Glomerular visceral epithelial cell (primary cell): ENCODE measurements at regions not wholly inside any gene's neighbourhood (a gene's known extent, or its start where the extent isn't known, plus 50 kb on each side); places are given as distances from the start of the nearest gene placed in this dataset.
"Not testable (repeated sequence)": the region's sequence is repeated elsewhere in the genome, so short reads cannot be mapped to it uniquely, and the experiment has no call there.

ENCODE experiments used
- DNase-seq: peaks from one replicate; pipeline ENCODE4 v3.0.0-alpha.2; 2016; ENCODE audit errors: extremely low spot score

DNA sequence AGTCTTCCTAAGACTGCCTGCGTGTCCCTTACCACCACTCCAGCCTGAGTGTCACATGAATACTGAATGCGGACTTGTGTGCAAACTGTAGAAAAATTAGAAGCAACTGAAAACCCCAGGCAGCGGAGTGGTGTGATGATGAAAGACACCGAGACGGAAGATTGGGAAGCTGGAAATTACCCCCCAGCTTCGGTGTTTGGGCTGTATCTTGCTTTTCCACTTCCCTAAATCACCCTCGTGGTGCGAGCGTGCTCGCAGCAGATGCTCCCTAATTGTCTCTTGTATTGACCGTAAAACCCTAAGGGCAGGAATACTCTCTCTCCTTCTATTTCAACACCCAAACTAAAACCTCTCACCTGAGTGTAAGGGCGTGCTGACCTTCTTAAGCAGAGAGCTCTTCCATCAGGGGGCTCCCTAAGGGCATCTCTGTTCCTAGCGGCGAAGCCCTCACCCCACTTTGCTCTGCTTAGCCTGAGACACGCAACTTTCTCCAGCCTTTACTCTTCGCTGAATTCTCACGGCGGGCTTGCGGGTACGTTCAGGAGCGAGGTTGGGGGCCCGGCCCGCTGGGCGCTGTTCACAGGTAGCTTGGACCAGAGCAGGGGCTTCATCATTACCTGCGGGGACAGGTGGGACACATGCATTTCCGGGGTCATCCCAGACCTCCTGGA is 62.4 kb downstream of the CRYBB2 start:
- no peak for DNase-seq

DNA sequence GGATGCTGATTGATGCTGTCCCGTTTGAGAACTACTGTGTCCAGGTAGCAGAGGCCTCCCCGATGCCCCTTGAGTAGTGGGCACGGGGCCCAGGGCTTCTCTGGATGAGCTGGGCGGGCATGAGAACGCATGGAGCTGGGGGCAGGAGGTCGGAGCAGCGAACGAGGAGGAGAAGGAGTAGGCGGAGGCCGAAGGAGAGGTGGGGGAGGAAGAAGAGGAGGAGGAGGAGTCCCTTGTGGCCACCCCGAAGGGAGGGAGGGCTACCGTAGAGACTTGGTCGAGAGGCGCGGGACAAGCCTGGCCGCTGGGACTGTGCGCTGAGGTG is 62.9 kb downstream of the CRYBB2 start:
- DNase-seq, result no peak

DNA sequence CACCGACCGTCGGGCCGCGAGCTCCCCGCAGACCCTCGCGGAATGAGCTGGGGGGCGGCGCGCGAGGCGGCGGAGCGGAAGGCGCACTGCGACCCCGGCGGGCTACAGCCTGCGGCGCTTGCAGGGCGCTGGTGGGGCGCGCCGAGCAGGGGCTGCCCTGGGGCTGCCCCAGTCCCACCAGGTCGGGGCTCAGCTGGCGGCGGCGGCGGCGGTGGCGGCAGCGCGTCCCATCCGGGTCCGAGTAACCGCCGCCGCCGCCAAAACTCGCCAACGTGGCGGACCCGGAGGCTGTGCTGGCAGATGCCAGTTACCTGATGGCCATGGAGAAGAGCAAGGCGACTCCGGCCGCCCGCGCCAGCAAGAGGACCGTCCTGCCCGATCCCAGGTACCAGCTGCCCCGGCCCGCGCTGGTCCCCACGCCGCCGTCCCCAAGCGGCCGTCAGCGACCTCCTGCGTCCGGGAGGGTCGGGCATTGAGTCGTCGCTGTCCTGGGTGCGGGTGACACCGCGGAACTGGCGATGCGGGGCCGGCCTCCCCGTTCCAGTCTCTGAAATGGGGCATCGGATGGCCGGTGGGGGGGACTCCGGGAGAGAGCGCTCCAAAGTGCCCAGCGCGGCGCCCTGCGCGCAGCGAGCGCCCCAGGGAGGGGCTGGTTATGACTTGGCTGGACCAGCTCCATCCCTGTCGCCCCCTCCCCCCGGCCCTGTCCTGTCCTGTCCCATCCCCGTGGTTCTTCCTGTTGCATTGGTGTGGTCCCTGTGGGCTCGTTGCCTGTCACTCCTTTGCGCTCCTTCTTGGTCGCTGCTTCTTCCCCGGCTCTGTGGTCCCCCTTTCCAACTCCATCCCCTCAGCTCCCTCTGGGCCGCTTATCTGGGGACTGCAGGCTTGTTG is 63.5 kb downstream of the CRYBB2 start:
- no peak for DNase-seq

DNA sequence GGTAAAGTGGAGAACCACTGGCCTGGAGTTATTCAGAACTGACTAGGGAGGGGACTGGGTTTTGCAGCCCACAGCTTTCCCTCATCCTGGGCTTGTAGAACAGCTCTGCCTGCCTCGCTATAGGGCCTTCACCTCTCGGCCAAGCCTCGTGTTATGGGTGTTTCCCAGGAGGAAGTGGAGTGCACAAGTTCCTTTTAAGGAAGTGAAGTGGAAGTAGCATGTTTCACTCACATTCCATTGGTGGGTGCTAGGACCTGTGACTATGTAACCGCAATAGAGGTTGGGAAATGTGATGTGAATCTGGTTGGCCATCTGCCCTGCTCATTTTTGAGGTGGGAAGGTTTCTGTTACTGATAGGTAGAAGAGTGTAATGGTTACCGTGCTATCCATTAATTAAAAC is 69.0 kb downstream of the CRYBB2 start:
- not testable (repeated sequence) for DNase-seq

DNA sequence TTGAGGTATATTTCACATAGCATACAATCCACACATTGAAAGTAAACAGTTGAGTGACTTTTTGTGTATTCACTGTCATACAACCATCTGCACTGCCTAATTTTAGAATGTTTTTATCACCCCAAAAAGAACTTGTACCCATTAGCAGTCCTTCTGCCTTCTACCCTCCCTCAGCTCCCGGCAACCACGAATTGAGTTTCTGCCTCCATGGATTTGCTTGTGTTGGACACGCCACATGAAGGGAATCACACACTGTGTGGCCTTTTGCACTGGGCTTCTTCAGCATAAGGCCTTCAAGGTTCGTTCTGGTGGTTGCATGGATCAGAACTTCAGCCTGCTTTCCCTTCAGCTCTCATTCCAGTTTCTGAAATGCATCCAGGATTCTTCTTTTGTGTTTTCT is 82.5 kb downstream of the CRYBB2 start:
- DNase-seq, result not testable (repeated sequence)

DNA sequence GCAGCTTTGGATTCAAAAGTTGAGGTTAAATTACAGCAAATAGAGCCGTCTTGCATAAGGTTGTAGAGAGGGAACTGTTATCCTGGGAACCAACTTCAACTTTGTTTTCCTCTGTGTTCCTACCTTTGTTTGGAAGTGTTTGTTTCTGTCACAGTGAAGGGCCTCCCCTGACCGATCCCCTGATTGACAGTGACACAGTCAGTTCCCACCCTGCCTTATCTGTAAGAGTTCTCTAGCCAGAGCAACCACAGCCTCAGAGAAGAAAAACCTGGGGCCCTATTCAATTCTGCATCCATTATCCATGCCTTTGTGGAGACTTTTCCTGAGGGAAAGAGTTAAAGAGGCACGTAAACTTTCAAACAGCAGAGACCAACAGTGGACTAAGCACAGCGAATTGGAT is 90.1 kb downstream of the CRYBB2 start:
- DNase-seq, result not testable (repeated sequence)

DNA sequence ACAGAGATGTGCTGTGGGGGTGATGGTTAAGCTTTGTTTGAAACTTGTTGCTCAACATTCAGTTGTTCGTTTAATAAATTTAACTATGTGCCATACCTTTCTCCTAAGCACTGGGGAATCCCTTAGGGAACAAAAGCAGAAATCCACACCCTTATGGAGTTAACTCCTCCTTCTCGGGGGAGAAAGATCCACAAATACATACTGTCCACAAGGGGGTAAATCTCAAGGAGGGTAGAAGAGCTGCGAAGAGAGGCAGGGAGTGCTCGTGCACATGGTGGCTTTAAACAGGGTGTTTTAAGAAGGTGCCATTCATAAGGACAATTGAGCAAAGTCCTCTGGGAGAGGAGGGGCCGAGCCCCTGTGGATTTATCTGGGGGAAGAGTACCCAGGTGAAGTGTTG is 92.5 kb downstream of the CRYBB2 start:
- not testable (repeated sequence) for DNase-seq

DNA sequence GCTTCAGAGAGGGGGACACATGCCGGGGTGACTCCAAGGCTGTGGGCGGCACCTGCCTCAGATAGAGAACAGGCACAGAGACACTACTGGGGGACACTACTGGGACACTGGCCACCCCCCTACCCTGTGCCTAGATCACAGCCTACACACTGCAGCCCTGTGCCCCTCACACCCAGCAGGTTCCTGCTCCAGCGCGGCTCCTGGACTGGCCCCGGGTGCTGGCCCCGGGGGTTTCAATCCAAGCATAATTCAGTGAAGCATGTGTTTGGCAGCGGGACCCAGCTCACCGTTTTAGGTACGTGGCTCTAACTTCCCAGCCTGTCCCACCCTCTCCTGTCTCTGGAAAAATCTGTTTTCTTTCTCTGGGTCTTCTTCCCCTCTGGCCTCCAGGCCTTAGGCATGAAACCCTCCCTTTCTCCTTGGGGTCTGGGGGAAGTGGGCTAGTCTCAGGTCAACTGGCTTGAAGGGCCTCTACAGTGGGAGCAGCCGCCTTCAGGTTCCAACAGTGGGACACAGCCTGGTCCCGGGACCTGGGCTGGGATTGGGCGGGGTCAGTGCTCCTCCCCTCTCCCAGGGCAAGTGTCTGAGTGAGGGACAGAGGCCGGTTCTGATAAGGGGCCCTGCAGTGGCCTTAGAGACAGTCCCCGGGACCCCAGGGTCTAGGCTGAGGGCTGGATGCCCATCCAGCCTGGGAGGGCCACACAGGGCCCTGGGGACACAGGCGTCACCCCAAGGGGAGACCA is 98.8 kb downstream of the CRYBB2 start:
- no peak for DNase-seq

DNA sequence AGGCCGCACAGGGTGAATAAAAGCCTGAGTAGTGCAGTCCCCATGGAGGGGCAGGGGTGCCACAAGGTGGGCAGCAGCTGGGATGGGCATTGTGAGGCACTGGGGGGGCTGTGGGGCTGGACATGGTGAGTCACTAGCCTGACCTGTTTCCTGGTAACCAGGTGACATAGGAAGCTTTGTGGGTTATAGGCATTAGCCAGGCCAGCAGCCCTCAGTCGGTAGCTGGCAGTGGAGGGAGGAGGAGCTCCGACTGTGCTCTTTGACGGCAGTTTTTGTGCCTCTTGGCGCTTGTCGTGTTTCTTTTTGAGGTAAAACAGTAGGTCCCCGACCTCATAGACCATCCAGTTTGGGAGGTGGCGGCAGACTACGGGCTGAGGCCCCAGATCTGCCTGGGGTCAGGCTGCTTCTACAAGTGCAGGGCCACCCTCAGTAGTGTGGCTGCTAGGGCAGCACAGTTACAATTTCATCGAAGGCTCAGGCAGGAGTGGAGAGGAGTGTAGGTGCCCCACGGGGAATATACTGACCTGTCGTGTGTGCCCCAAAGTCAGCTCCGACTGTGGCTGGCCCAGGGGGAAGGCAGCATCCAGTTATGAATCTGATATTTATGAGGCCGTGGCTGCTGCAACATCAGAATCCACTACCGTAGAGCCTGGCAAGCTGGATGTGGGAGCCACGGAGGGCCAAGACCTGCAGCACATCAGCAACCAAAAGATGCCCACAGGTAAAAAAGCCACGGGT is 107.7 kb downstream of the CRYBB2 start:
- DNase-seq, result no peak

DNA sequence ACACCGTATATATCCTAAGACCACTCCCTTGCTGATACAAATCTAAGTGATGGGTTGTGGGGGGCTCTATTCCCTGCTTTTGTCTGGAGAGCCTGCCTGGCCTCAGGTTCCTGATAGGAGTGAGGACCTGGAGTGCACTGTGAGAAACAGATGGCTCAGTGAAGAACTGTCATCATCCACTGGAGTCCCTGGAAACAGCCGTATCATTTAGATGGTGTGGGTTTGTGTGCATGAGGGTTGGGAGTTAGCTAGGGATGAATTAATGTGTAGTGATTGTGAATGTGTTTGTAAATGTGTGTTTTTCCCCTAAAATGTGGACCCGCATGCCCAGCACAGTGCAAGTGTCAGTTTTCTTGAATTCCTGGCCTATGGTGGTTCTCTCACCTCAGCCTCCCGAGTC is 111.6 kb downstream of the CRYBB2 start:
- no peak for DNase-seq

DNA sequence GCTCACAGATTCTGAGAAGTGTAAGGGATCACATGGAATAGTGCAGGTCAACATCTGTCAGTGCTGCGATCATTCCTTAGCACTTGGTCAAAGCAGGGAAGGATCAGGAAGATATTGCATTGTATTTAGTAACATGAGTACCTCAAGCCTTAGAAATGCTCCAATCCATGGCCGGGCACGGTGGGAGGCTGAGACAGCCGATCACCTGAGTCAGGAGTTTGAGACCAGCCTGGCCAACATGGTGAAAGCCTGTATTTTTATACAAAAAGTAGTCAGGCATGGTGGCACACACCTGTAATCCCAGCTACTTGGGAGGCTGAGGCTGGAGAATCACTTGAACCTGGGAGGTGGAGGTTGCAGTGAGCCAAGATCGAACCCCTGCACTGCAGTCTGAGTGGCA is 112.5 kb downstream of the CRYBB2 start:
- DNase-seq, result not testable (repeated sequence)

DNA sequence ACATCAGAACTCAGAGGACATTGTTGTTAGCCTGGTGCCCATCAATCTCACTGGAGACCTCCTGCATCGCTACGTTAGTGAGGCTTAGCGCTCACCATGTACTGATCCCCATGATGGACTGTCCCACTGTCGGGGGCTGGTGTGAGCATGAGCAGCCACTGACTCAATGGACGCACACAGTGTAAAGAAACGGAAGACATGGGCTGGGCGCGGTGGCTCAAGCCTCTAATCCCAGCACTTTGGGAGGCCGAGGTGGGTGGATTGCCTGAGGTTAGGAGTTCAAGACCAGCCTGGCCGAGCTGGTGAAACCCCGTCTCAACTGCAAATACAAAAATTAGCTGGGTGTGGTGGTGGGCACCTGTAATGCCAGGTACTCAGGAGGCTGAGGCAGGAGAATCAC is 112.9 kb downstream of the CRYBB2 start:
- no peak for DNase-seq

DNA sequence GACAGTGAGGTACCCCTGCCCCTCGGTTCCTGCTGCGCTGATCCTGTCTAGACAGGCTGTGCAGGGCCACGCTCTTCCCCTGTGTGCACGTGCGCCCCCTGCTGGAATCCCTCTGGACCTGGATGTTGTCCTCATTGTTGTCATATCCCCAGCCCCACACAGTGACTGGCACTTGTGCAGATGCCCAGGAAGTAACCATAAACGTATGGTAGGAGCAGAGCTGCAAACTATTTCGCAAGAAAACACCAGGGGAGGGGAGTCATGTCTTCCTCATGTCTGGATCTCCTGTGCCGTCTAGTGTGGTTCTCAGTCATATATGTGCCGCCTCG is 114.7 kb downstream of the CRYBB2 start:
- peak; percentile 13 for DNase-seq

DNA sequence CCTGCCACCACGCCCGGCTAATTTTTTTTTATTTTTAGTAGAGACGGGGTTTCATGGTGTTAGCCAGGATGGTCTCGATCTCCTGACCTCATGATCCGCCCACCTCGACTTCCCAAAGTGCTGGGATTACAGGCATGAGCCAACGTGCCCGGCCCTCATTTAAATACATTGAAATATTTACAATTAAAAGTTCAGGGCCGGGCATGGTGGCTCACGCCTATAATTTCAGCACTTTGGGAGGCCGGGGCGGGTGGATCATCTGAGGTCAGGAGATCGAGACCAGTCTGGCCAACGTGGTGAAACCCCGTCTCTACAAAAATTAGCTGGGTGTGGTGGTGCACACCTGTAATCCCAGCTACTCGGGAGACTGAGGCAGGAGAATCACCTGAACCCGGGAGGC is 115.2 kb downstream of the CRYBB2 start:
- DNase-seq, result not testable (repeated sequence)

DNA sequence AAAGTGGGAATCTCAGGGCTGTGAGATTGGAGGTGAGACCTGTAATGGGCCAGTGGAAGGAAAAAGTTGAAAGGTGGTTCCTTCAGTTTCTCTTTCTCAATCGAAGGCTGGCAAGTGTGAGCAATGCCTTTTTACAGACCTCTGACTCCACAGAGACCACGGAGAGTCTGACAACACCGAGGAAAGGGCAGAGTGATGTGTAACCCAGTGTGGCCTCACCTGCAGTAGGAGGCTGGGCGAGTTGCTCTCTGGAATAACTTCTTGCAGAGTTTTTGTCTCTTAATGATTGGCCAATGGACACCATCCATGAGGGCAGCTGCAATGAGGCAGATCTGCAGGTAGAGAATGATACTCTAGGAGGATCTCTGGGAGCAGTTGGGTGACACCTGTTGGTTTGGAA is 115.8 kb downstream of the CRYBB2 start:
- not testable (repeated sequence) for DNase-seq

DNA sequence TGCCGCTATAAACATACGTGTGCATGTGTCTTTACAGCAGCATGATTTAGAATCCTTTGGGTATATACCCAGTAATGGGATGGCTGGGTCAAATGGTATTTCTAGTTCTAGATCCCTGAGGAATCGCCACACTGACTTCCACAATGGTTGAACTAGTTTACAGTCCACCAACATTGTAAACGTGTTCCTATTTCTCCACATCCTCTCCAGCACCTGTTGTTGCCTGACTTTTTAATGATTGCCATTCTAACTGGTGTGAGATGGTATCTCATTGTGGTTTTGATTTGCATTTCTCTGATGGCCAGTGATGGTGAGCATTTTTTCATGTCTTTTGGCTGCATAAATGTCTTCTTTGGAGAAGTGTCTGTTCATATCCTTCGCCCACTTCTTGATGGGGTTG is 121.1 kb downstream of the CRYBB2 start:
- DNase-seq, result not testable (repeated sequence)

DNA sequence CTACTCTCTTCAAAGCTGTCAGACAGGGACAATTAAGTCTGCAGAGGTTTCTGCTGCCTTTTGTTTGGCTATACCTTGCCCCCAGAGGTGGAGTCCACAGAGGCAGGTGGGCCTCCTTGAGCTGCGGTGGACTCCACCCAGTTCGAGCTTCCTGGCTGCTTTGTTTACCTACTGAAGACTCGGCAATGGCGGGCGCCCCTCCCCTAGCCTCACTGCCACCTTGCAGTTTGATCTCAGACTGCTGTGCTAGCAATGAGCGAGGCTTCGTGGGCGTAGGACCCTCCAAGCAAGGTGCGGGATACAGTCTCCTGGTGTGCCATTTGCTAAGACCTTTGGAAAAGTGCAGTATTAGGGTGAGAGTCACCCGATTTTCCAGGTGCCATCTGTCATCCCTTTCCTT is 124.9 kb downstream of the CRYBB2 start:
- DNase-seq, result not testable (repeated sequence)

DNA sequence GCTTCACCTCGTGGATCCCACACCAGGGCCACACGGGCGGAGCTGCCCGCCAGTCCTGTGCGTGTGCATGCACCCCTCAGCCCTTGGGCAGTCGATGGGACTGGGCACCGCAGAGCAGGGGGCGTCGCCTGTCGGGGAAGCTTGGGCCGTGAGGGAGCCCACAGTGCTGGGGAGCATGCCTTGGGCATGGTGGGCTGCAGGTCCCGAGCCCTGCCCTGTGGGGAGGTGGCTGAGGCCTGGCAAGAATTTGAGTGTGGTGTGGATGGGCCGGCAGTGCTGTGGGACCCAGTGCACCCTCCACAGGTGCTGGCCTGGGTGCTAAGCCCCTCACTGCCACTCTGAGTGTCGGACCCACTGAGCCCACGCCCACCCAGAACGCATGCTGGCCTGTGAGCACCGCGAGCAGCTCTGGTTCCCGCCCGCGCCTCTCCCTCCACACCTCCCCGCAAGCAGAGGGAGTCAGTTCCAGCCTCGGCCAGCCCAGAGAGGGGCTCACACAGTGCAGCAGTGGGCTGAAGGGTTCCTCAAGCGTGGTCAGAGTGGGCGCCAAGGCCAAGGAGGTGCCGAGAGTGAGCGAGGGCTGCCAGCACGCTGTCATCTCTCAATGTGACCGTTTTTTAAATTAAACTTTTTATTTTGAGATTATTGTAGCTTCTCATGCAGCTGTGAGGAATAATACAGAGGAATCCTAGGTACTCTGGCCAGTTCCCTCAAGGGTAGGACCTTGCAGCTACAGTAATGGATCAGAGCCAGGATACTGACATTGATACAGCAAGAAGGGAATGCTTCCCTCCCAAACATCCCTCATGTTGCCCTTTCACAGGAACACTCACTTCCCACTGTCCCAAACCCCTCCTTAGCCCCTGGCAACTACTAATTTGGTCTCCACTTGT is 127.7 kb downstream of the CRYBB2 start:
- no peak for DNase-seq

DNA sequence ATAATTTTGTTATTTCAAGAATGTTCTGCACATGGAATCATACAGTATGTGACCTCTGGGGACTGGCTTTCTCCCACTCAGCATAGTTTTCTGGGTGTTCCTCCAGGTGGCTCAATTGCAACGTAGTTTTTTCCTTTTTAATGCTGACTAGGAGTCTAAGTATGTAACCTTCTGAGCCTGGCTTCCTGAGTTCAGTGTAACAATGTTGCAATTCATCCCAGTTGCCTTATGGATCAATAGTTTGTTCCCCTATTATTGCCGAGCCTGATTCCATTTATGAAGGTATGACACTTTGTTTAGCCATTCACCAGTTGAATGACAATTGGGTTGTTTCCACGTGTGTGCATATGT is 128.3 kb downstream of the CRYBB2 start:
- no peak for DNase-seq

DNA sequence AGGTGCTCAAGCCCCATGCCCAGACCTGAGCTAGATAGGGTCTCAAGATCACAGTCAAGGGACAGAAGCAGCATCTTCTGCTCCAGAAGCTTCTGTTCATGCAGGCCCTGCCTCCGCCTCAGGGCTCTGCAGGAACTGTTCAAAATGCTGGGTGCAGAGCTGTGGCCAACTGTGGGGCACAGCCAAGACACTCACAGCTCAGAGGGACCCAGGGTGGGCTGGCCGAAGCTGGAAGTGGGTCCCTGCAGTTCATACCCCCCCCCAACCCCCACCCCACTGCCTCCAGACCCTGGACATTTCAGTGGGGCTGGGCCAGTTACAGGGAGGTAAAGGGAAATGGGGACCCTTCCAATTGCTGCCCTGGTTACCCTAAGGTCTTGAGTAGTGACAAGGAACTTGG is 129.0 kb downstream of the CRYBB2 start:
- DNase-seq, result no peak

DNA sequence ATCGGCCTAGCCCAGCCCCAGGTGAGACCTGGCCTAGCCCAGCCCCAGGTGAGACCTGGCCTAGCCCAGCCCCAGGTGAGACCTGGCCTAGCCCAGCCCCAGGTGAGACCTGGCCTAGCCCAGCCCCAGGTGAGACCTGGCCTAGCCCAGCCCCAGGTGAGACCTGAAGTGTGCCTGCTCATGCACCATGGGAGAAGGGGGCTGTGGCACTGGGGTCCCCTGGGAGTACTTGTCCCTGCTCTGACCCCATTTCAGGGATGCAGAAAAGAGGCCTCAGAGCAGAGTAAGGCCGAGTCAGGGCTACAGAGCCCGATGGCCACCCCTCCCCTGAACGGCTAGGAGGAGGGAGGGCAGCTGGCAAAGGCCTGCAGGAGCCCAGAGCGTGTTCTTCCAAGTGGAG is 129.6 kb downstream of the CRYBB2 start:
- DNase-seq, result not testable (repeated sequence)
